HCT116 (cell line): ENCODE measurements at regions not wholly inside any gene's neighbourhood (a gene's known extent, or its start where the extent isn't known, plus 50 kb on each side); places are given as distances from the start of the nearest gene placed in this dataset.

Experiments used
- EGR1 ChIP-seq: IDR thresholded peaks from 2 replicates; pipeline ENCODE4 v1.6.1; 2012; ENCODE audit warnings: low read depth
- ELF1 ChIP-seq: IDR thresholded peaks from 2 replicates; pipeline ENCODE4 v1.6.1; 2012; ENCODE audit warnings: low read depth, borderline replicate concordance
- EZH2 ChIP-seq: fragments of 200-600 bp; sonication (generic); IDR thresholded peaks from 2 replicates; pipeline ENCODE4 v1.6.1; 2017; ENCODE audit warnings: antibody characterized with exemption, mixed run types
- EZH2phosphoT487 ChIP-seq: fragments of 200-600 bp; IDR thresholded peaks from 2 replicates; pipeline ENCODE4 v1.6.1; 2018; ENCODE audit warnings: antibody characterized with exemption, borderline replicate concordance
- FOSL1 ChIP-seq: IDR thresholded peaks from 2 replicates; pipeline ENCODE4 v1.6.1; 2012; ENCODE audit warnings: low read depth
- JUND ChIP-seq: IDR thresholded peaks from 2 replicates; pipeline ENCODE4 v1.6.1; 2012
- POLR2A ChIP-seq: IDR thresholded peaks from 2 replicates; pipeline ENCODE4 v1.7.0; 2011; ENCODE audit warnings: borderline replicate concordance; ENCODE audit not compliant: insufficient read depth, insufficient read length; ENCODE audit errors: extremely low read depth
- POLR2AphosphoS5 ChIP-seq: IDR thresholded peaks from 2 replicates; pipeline ENCODE4 v1.6.1; 2011; ENCODE audit warnings: mild to moderate bottlenecking, low read depth, low read length, moderate library complexity
- RAD21 ChIP-seq: IDR thresholded peaks from 2 replicates; pipeline ENCODE4 v1.6.1; 2012; ENCODE audit warnings: low read depth, mild to moderate bottlenecking
- SP1 ChIP-seq: IDR thresholded peaks from 2 replicates; pipeline ENCODE4 v1.6.1; 2012; ENCODE audit warnings: low read depth
- SRF ChIP-seq: IDR thresholded peaks from 2 replicates; pipeline ENCODE4 v1.6.1; 2012; ENCODE audit warnings: low read depth
- YY1 ChIP-seq: IDR thresholded peaks from 2 replicates; pipeline ENCODE4 v1.6.1; 2011; ENCODE audit warnings: low read length, low read depth, moderate library complexity, mild to moderate bottlenecking; ENCODE audit not compliant: insufficient replicate concordance; ENCODE audit errors: extremely low read depth
- ZFX ChIP-seq: fragments of 450-650 bp; IDR thresholded peaks from 2 replicates; pipeline ENCODE4 v1.6.1; 2017
- TF ChIP-seq, protein P1 (sequence below), 3 experiments: fragments of 200-600 bp in 1 of 3; sonication (generic) in 1 of 3; IDR thresholded peaks in 2 of 3; conservative IDR thresholded peaks in 1 of 3; 2 replicates each; pipeline ENCODE4 v1.5.1; 2012 to 2017; ENCODE audit warnings: low read depth in 2 of 3, low read length in 2 of 3, antibody characterized with exemption in 1 of 3, borderline replicate concordance in 1 of 3, control low read depth in 1 of 3, mild to moderate bottlenecking in 1 of 3, mixed read lengths in 1 of 3, mixed run types in 1 of 3, moderate library complexity in 1 of 3; ENCODE audit not compliant: insufficient read depth in 1 of 3

GRCh38 chr6:134431421-134431859, 113.5 kb upstream of the SGK1 start:
- TF ChIP-seq, protein P1, sequence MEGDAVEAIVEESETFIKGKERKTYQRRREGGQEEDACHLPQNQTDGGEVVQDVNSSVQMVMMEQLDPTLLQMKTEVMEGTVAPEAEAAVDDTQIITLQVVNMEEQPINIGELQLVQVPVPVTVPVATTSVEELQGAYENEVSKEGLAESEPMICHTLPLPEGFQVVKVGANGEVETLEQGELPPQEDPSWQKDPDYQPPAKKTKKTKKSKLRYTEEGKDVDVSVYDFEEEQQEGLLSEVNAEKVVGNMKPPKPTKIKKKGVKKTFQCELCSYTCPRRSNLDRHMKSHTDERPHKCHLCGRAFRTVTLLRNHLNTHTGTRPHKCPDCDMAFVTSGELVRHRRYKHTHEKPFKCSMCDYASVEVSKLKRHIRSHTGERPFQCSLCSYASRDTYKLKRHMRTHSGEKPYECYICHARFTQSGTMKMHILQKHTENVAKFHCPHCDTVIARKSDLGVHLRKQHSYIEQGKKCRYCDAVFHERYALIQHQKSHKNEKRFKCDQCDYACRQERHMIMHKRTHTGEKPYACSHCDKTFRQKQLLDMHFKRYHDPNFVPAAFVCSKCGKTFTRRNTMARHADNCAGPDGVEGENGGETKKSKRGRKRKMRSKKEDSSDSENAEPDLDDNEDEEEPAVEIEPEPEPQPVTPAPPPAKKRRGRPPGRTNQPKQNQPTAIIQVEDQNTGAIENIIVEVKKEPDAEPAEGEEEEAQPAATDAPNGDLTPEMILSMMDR (IDR thresholded peaks at IDR 0.05 in 2 of 3, conservative IDR thresholded peaks at IDR 0.05 in 1 of 3; ENCODE audit: borderline replicate concordance in 1 of 3, insufficient read depth in 1 of 3, low read depth in 2 of 3, low read length in 2 of 3) = no peak
- TF ChIP-seq SRF (no peak), RAD21 (no peak), ELF1 (no peak), EZH2 (no peak), POLR2A (no peak), POLR2AphosphoS5 (no peak), SP1 (no peak), EGR1 (no peak), ZFX (no peak), EZH2phosphoT487 (no peak), YY1 (no peak), FOSL1 (no peak), JUND (no peak)
